ENCODE measurements at regions not wholly inside any gene's neighbourhood (a gene's known extent, or its start where the extent isn't known, plus 50 kb on each side); places are given as distances from the start of the nearest gene placed in this dataset.

- POLR2A ChIA-PET (ENCODE audit: partially characterized antibody): no interaction called here
- no peak overlapping the region for H2AK5ac ChIP-seq (ENCODE audit: low read depth, low read length)
- H3K4me3 ChIP-seq (ENCODE audit: extremely low read depth in 1 of 4, insufficient read depth in 2 of 4, low read depth in 3 of 4, low read length in 4 of 4): no peak overlapping the region
- no peaks in the 10 kb centered on the region for H3K27me3 ChIP-seq (replicated peaks in 1 of 4; ENCODE audit: control insufficient read depth in 3 of 4, extremely low read depth in 1 of 4, insufficient read depth in 3 of 4, low read length in 3 of 4)
- CTCF ChIA-PET (ENCODE audit: partially characterized antibody): interaction anchor here (1.0 kb wide), 1 partner anchor 8 kb away, joined by 3 read pairs; no protein-coding TSS in a partner anchor
- H3K56ac ChIP-seq (replicated peaks; ENCODE audit: insufficient read length, low read depth, low read length): no peak overlapping the region
- no peak overlapping the region for H3K23ac ChIP-seq (ENCODE audit: insufficient read length)
- H2BK12ac ChIP-seq (ENCODE audit: low read depth, low read length): no peak overlapping the region
- H2AFZ ChIP-seq (ENCODE audit: low read length): no peak overlapping the region
- H2BK120ac ChIP-seq (replicated peaks; ENCODE audit: low read depth, low read length): no peak overlapping the region
- H3K18ac ChIP-seq (ENCODE audit: extremely low read depth, low read length): no peak overlapping the region
- no peak overlapping the region for H2BK5ac ChIP-seq (ENCODE audit: low read depth, low read length)
- no peak overlapping the region for H3K4me2 ChIP-seq (ENCODE audit: insufficient read depth in 1 of 2, low read depth in 2 of 2, low read length in 2 of 2)
- no peaks in the 10 kb centered on the region for H3K4me1 ChIP-seq (replicated peaks in 1 of 4; ENCODE audit: control insufficient read depth in 3 of 4, insufficient read depth in 4 of 4, low read length in 3 of 4)
- no peak overlapping the region for H2BK15ac ChIP-seq (ENCODE audit: low read length)
- H3K79me1 ChIP-seq (ENCODE audit: low read depth, low read length): no peaks in the 10 kb centered on the region
- no peaks in the 10 kb centered on the region for H3K79me2 ChIP-seq (ENCODE audit: control insufficient read depth in 1 of 2, insufficient read depth in 2 of 2, low read length in 2 of 2)
- H3K36me3 ChIP-seq (ENCODE audit: control insufficient read depth in 2 of 4, insufficient read depth in 4 of 4, low read length in 3 of 4): no peaks in the 10 kb centered on the region
- 88% methylated on average over 7 of the region's 7 CpGs; no CpG with 5 or more reads in 1 of the 2 experiments for WGBS, 2 experiments (ENCODE audit: extremely low coverage in 1 of 2, insufficient coverage in 1 of 2, insufficient read length in 1 of 2, insufficient replicate concordance in 2 of 2, low coverage in 1 of 2, low lambda C conversion rate in 2 of 2, missing lambda C conversion rate in 1 of 2)
- H3K23me2 ChIP-seq (ENCODE audit: low read depth, low read length): no peaks in the 10 kb centered on the region
- H3K9ac ChIP-seq (replicated peaks in 1 of 4; ENCODE audit: extremely low read depth in 1 of 4, low read depth in 3 of 4, low read length in 3 of 4): no peak overlapping the region
- no peak overlapping the region for H3K27ac ChIP-seq (ENCODE audit: low read depth, low read length)
- no peak overlapping the region for H4K91ac ChIP-seq (replicated peaks; ENCODE audit: insufficient read length, low read length)
- no peak overlapping the region for H4K5ac ChIP-seq (ENCODE audit: insufficient read length, low read depth, low read length)
- DNase-seq (ENCODE audit: low read depth in 1 of 2, low spot score in 2 of 2): no peak
- no peak overlapping the region for H3K4ac ChIP-seq (replicated peaks; ENCODE audit: insufficient read length, low read depth, low read length)
- H2BK20ac ChIP-seq (ENCODE audit: low read length): no peak overlapping the region
- FAIRE-seq: no peak
- H4K8ac ChIP-seq (ENCODE audit: extremely low read depth, insufficient read depth, low read length): no peak overlapping the region
- no peak overlapping the region for H3K14ac ChIP-seq (ENCODE audit: insufficient read length)
- H3K9me3 ChIP-seq (ENCODE audit: insufficient read depth in 2 of 2, low read depth in 1 of 2, low read length in 1 of 2): no peaks in the 10 kb centered on the region
- no peaks in the 10 kb centered on the region for H4K20me1 ChIP-seq (replicated peaks in 1 of 2; ENCODE audit: control insufficient read depth in 1 of 2, insufficient read depth in 2 of 2, low read length in 2 of 2)
- no peak for TF ChIP-seq MAX (IDR thresholded peaks at IDR 0.05)
- no peak for TF ChIP-seq SIRT6 (IDR thresholded peaks at IDR 0.05; ENCODE audit: low read length)
- no peak for TF ChIP-seq EP300 (IDR thresholded peaks at IDR 0.05; ENCODE audit: borderline replicate concordance in 1 of 2, low read depth in 2 of 2, low read length in 2 of 2)
- no peak for TF ChIP-seq USF2 (IDR thresholded peaks at IDR 0.05; ENCODE audit: low read length)
- no peak for TF ChIP-seq EZH2 (IDR thresholded peaks at IDR 0.05; ENCODE audit: low read depth, low read length, severe bottlenecking)
- TF ChIP-seq YY1 (IDR thresholded peaks at IDR 0.05; ENCODE audit: low read depth, low read length): no peak
Measured at GRCh38 chr16:74218871-74219270, 77.7 kb upstream of the PSMD7 start.

All from H1 (cell line).